Fibroblast of lung (primary cell): ENCODE measurements at regions not wholly inside any gene's neighbourhood (a gene's known extent, or its start where the extent isn't known, plus 50 kb on each side); places are given as distances from the start of the nearest gene placed in this dataset.

Experiments
- CTCF ChIP-seq, 2 donors: IDR thresholded peaks in 1 of 2; conservative IDR thresholded peaks in 1 of 2; 1 replicate in 1 of 2; 2 replicates in 1 of 2; pipeline ENCODE4 v1.5.1; 2011 to 2012; ENCODE audit warnings: low read length in 2 of 2, control low read depth in 1 of 2, inconsistent platforms in 1 of 2, low read depth in 1 of 2, mild to moderate bottlenecking in 1 of 2
- EZH2 ChIP-seq: IDR thresholded peaks from 2 replicates; pipeline ENCODE4 v1.5.1; 2012; ENCODE audit warnings: low read length, control low read depth, mild to moderate bottlenecking; ENCODE audit errors: missing control alignments

- TF ChIP-seq EZH2 (no peak), CTCF (conservative IDR thresholded peaks at IDR 0.05 in 1 of 2, IDR thresholded peaks at IDR 0.05 in 1 of 2; ENCODE audit: low read depth in 1 of 2, low read length in 2 of 2) (no peak)
Measured at GRCh38 chr5:124860291-124860655, 113.8 kb upstream of the ZNF608 start.
